ENCODE measurements at regions not wholly inside any gene's neighbourhood (a gene's known extent, or its start where the extent isn't known, plus 50 kb on each side); places are given as distances from the start of the nearest gene placed in this dataset.

GRCh38 chr5:39479537-39479936 is 54.8 kb upstream of the DAB2 start:
- no peak overlapping the region for H4K8ac ChIP-seq (replicated peaks; ENCODE audit: insufficient read length, low read depth, low read length)
- H2AK5ac ChIP-seq (ENCODE audit: insufficient read length, low read length): no peak overlapping the region
- peaks cover 7% of the 10 kb centered on the region in 2 experiments; a peak in 3 of 4 replicates for H3K4me1 Mint-ChIP-seq
- H3K9me3 Mint-ChIP-seq: no peaks in the 10 kb centered on the region
- no peak overlapping the region for H4K91ac ChIP-seq (ENCODE audit: insufficient read length, low read depth, low read length)
- H3T11ph ChIP-seq (ENCODE audit: low read length): no peak overlapping the region
- no peaks in the 10 kb centered on the region for H3K27me3 Mint-ChIP-seq (ENCODE audit: low read depth)
- no peak overlapping the region for H2BK5ac ChIP-seq (ENCODE audit: insufficient read length, low read length)
- no peak overlapping the region for H3K18ac ChIP-seq (ENCODE audit: insufficient read length, low read depth, low read length)
- H3K4me2 ChIP-seq (ENCODE audit: insufficient read depth, insufficient read length, low read length): no peak overlapping the region
- H2BK15ac ChIP-seq (ENCODE audit: low read depth, low read length): no peak overlapping the region
- H3K36me3 Mint-ChIP-seq (ENCODE audit: insufficient read depth in 1 of 3, low read depth in 3 of 3): no peaks in the 10 kb centered on the region
- H3K4me1 ChIP-seq (ENCODE audit: insufficient read depth, low read length): no peaks in the 10 kb centered on the region
- no peak overlapping the region for H3K4ac ChIP-seq (ENCODE audit: low read depth, low read length)
- H3K27me3 ChIP-seq (ENCODE audit: insufficient read depth, low read length): no peaks in the 10 kb centered on the region
- H3K9ac ChIP-seq (ENCODE audit: extremely low read depth, insufficient read length, low read length): no peak overlapping the region
- no peak overlapping the region for H2BK120ac ChIP-seq (ENCODE audit: low read depth, low read length, poor library complexity, severe bottlenecking)
- H3K56ac ChIP-seq (ENCODE audit: insufficient read length, low read depth, low read length): no peak overlapping the region
- H3K79me2 ChIP-seq (ENCODE audit: insufficient read depth, low read length): no peaks in the 10 kb centered on the region
- H3K79me1 ChIP-seq (ENCODE audit: insufficient read depth, low read depth, low read length, poor library complexity, severe bottlenecking): no peaks in the 10 kb centered on the region
- no peak overlapping the region for H2AFZ ChIP-seq (ENCODE audit: low read length)
- H4K5ac ChIP-seq (ENCODE audit: insufficient read length, low read depth, low read length): no peak overlapping the region
- no peaks in the 10 kb centered on the region for H4K20me1 ChIP-seq (ENCODE audit: control insufficient read depth, insufficient read depth, insufficient read length)
- no peak for TF ChIP-seq CTCF (conservative IDR thresholded peaks at IDR 0.05)
- H3K27ac Mint-ChIP-seq: no peak overlapping the region
- H3K23me2 ChIP-seq (ENCODE audit: insufficient read length, low read depth, low read length, poor library complexity, severe bottlenecking): no peaks in the 10 kb centered on the region
- no peak for DNase-seq
- no peak overlapping the region for H2BK20ac ChIP-seq (ENCODE audit: low read depth, low read length, poor library complexity, severe bottlenecking)
- H3K14ac ChIP-seq (ENCODE audit: insufficient read depth, low read length): no peak overlapping the region
- H2BK12ac ChIP-seq (ENCODE audit: insufficient read length, low read depth, low read length): no peak overlapping the region
- H3K27ac ChIP-seq (ENCODE audit: insufficient read length, low read depth, low read length): no peak overlapping the region
- H3K9me3 ChIP-seq (ENCODE audit: control insufficient read depth, low read depth, low read length): no peaks in the 10 kb centered on the region
- H3K4me3 Mint-ChIP-seq: no peak overlapping the region
- no peak overlapping the region for H3K23ac ChIP-seq (ENCODE audit: insufficient read length, low read depth, low read length)
- no CpG with 5 or more reads among the region's 6 CpGs for WGBS (ENCODE audit: extremely low coverage, insufficient read length, low lambda C conversion rate)

Measured in H9 (cell line).